Loucy (cell line): ENCODE measurements at regions not wholly inside any gene's neighbourhood (a gene's known extent, or its start where the extent isn't known, plus 50 kb on each side); places are given as distances from the start of the nearest gene placed in this dataset.

Experiments
- EZH2phosphoT487 ChIP-seq: fragments of 200-600 bp; IDR thresholded peaks from 2 replicates; pipeline ENCODE4 v1.6.1; 2018; ENCODE audit warnings: antibody characterized with exemption, mild to moderate bottlenecking, moderate library complexity, borderline replicate concordance
- TF ChIP-seq, protein P1 (sequence below): fragments of 200-600 bp; sonication (generic); conservative IDR thresholded peaks from 2 replicates; pipeline ENCODE4 v1.5.1; 2014; ENCODE audit warnings: mild to moderate bottlenecking, antibody characterized with exemption, low read length

DNA sequence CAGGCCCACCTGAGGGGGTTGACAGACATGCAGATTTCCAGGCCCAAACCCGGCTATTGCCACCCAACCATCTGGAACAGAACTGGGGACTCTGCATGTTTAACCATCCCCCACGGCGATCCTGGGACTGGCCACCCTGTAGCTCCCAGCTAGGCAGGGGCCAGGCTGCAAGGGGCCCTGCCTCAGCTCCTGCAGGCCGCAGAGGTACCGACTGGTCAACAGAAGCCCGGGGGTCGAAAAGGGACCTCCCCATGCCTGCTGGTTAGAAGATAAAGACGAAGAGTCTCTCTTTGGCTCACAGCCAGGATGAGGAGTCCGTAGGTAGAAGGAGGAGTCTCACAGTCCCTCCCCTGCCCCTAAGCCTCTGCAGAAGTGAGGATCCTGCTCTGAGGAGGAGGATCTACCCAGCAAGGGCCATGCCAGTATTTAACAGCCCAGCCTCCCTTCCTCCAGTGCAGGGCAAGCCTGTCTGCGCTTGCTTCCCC lies 223.4 kb upstream of the TNRC6C start:
- no peak for TF ChIP-seq EZH2phosphoT487
- TF ChIP-seq, protein P1, sequence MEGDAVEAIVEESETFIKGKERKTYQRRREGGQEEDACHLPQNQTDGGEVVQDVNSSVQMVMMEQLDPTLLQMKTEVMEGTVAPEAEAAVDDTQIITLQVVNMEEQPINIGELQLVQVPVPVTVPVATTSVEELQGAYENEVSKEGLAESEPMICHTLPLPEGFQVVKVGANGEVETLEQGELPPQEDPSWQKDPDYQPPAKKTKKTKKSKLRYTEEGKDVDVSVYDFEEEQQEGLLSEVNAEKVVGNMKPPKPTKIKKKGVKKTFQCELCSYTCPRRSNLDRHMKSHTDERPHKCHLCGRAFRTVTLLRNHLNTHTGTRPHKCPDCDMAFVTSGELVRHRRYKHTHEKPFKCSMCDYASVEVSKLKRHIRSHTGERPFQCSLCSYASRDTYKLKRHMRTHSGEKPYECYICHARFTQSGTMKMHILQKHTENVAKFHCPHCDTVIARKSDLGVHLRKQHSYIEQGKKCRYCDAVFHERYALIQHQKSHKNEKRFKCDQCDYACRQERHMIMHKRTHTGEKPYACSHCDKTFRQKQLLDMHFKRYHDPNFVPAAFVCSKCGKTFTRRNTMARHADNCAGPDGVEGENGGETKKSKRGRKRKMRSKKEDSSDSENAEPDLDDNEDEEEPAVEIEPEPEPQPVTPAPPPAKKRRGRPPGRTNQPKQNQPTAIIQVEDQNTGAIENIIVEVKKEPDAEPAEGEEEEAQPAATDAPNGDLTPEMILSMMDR, result no peak
